Progenitor cell of endocrine pancreas (in vitro differentiated cells): ENCODE measurements at regions not wholly inside any gene's neighbourhood (a gene's known extent, or its start where the extent isn't known, plus 50 kb on each side); places are given as distances from the start of the nearest gene placed in this dataset.

ENCODE experiments used
- DNase-seq: peaks from one replicate; pipeline ENCODE4 v3.0.0; 2021; ENCODE audit warnings: low spot score; ENCODE audit not compliant: unreplicated experiment
- H3K27ac Mint-ChIP-seq: 2 replicates; pipeline ENCODE4 v1.8.0; 2021; ENCODE audit warnings: mild to moderate bottlenecking, moderate library complexity, mixed read lengths
- H3K27me3 Mint-ChIP-seq: 2 replicates; pipeline ENCODE4 v1.8.0; 2021; ENCODE audit warnings: mixed read lengths
- H3K36me3 Mint-ChIP-seq: 2 replicates; pipeline ENCODE4 v1.8.0; 2022; ENCODE audit warnings: mixed read lengths; ENCODE audit not compliant: insufficient read depth
- H3K4me1 Mint-ChIP-seq: 2 replicates; pipeline ENCODE4 v1.8.0; 2021; ENCODE audit warnings: low read depth, mixed read lengths
- H3K4me3 Mint-ChIP-seq: 2 replicates; pipeline ENCODE4 v1.8.0; 2021; ENCODE audit warnings: low read depth, mild to moderate bottlenecking, moderate library complexity, mixed read lengths
- H3K9me3 Mint-ChIP-seq: 2 replicates; pipeline ENCODE4 v1.8.0; 2021; ENCODE audit warnings: low read depth, mixed read lengths
- CTCF ChIP-seq: fragments of 200-600 bp; sonication (generic); IDR thresholded peaks from one replicate; pipeline ENCODE4 v1.5.0; 2021; ENCODE audit warnings: antibody characterized with exemption, mild to moderate bottlenecking; ENCODE audit not compliant: unreplicated experiment

GRCh38 chr1:101153692-101154091 lies 83.1 kb upstream of the S1PR1 start:
- DNase-seq: no peak
- H3K9me3 Mint-ChIP-seq: no peaks in the 10 kb centered on the region
- H3K27ac Mint-ChIP-seq: no peak overlapping the region
- H3K4me1 Mint-ChIP-seq: peaks cover 5% of the 10 kb centered on the region
- H3K4me3 Mint-ChIP-seq: no peak overlapping the region
- no peaks in the 10 kb centered on the region for H3K36me3 Mint-ChIP-seq
- no peak for TF ChIP-seq CTCF
- no peaks in the 10 kb centered on the region for H3K27me3 Mint-ChIP-seq

- H3K4me1 Mint-ChIP-seq: peaks cover 5% of the 10 kb centered on the region
- no peaks in the 10 kb centered on the region for H3K27me3 Mint-ChIP-seq
- H3K4me3 Mint-ChIP-seq: no peak overlapping the region
These were observed 84.2 kb upstream of the S1PR1 start for GRCh38 chr1:101152633-101153032.

GRCh38 chr1:101151286-101151685 lies 85.5 kb upstream of the S1PR1 start:
- H3K27ac Mint-ChIP-seq: no peak overlapping the region
- H3K4me1 Mint-ChIP-seq: peaks cover 5% of the 10 kb centered on the region
- DNase-seq: no peak
- H3K27me3 Mint-ChIP-seq: no peaks in the 10 kb centered on the region
- TF ChIP-seq CTCF: no peak
- no peaks in the 10 kb centered on the region for H3K36me3 Mint-ChIP-seq
- no peak overlapping the region for H3K4me3 Mint-ChIP-seq
- H3K9me3 Mint-ChIP-seq: no peaks in the 10 kb centered on the region

More at GRCh38 chr1:101152633-101153032, 84.2 kb upstream of the S1PR1 start:
- no peak overlapping the region for H3K27ac Mint-ChIP-seq
- TF ChIP-seq CTCF: no peak
- DNase-seq: no peak
- no peaks in the 10 kb centered on the region for H3K36me3 Mint-ChIP-seq
- no peaks in the 10 kb centered on the region for H3K9me3 Mint-ChIP-seq

- peaks cover 5% of the 10 kb centered on the region for H3K4me1 Mint-ChIP-seq
- H3K27ac Mint-ChIP-seq: no peak overlapping the region
- no peak for TF ChIP-seq CTCF
These were observed 86.1 kb upstream of the S1PR1 start for GRCh38 chr1:101150670-101151069.

GRCh38 chr1:101150266-101150665 lies 86.6 kb upstream of the S1PR1 start:
- Mint-ChIP-seq H3K27me3 (no peaks in the 10 kb centered on the region), H3K27ac (no peak overlapping the region), H3K9me3 (no peaks in the 10 kb centered on the region), H3K4me1 (peaks cover 5% of the 10 kb centered on the region), H3K36me3 (no peaks in the 10 kb centered on the region), H3K4me3 (no peak overlapping the region)
- no peak for TF ChIP-seq CTCF
- no peak for DNase-seq

More at GRCh38 chr1:101150670-101151069, 86.1 kb upstream of the S1PR1 start:
- Mint-ChIP-seq H3K36me3 (no peaks in the 10 kb centered on the region), H3K27me3 (no peaks in the 10 kb centered on the region), H3K4me3 (no peak overlapping the region), H3K9me3 (no peaks in the 10 kb centered on the region)
- no peak for DNase-seq
